ENCODE measurements at regions not wholly inside any gene's neighbourhood (a gene's known extent, or its start where the extent isn't known, plus 50 kb on each side); places are given as distances from the start of the nearest gene placed in this dataset.

- no peaks in the 10 kb centered on the region for H3K9me3 ChIP-seq (ENCODE audit: control insufficient read depth, low read length)
- no peaks in the 10 kb centered on the region for H3K36me3 ChIP-seq (ENCODE audit: control insufficient read depth, insufficient read depth, low read length)
- H3K4me3 ChIP-seq (ENCODE audit: low read length), result no peak overlapping the region
- no peaks in the 10 kb centered on the region for H3K4me1 ChIP-seq (ENCODE audit: control insufficient read depth, insufficient read depth, low read length)
- H3K27me3 ChIP-seq (ENCODE audit: control insufficient read depth, insufficient read depth, low read length), result no peaks in the 10 kb centered on the region
- H3K9ac ChIP-seq (ENCODE audit: low read length), result no peak overlapping the region
Measured at GRCh38 chr10:108014902-108015177, 850.3 kb upstream of the SORCS1 start.

GRCh38 chr10:108014145-108014901, 849.8 kb upstream of the SORCS1 start:
- Histone ChIP-seq H3K36me3 (ENCODE audit: control insufficient read depth, insufficient read depth, low read length) (no peaks in the 10 kb centered on the region), H3K4me3 (ENCODE audit: low read length) (no peak overlapping the region), H3K27me3 (ENCODE audit: control insufficient read depth, insufficient read depth, low read length) (no peaks in the 10 kb centered on the region), H3K9ac (ENCODE audit: low read length) (no peak overlapping the region), H3K4me1 (ENCODE audit: control insufficient read depth, insufficient read depth, low read length) (no peaks in the 10 kb centered on the region), H3K9me3 (ENCODE audit: control insufficient read depth, low read length) (no peaks in the 10 kb centered on the region)

DNA sequence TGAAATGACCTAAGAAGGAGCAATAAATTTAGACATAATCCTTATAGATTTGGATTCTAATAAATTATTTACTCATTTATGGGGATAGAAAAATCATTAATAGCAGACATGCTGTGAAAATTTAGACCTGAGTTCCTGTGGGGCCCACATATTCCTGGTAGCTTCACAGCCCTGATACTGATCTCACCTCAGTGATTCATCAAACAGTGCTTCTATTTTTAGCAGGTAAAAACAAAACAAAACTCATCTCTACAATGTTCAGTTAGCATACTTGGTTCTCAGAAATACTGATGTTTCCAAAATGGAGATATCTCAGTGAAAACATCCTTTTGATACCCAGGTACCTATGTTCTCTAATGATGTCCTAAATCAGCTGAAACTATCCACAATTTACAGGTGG, 841.1 kb upstream of the SORCS1 start:
- Histone ChIP-seq H3K4me3 (ENCODE audit: low read length) (no peak overlapping the region), H3K27me3 (ENCODE audit: control insufficient read depth, insufficient read depth, low read length) (no peaks in the 10 kb centered on the region), H3K4me1 (ENCODE audit: control insufficient read depth, insufficient read depth, low read length) (no peaks in the 10 kb centered on the region), H3K9me3 (ENCODE audit: control insufficient read depth, low read length) (no peaks in the 10 kb centered on the region), H3K9ac (ENCODE audit: low read length) (no peak overlapping the region), H3K36me3 (ENCODE audit: control insufficient read depth, insufficient read depth, low read length) (no peaks in the 10 kb centered on the region)

DNA sequence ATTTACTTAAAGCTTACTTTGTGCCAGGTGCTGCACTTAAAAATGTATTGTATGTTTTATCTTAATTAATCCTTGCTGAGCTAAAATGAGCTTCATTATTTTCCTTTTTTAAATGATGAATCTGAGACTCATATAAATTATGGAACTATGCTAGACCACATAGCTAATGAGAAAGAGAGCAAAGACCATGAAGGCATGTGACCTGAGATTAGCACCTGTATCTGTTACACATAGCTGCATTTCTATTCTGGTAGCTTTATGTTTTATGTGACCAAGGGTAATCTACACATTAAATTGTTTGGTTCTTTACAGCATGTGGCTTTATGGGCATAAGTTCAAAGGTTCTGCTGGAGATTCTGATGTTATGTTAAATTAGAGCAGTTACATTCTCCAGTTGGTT, 839.1 kb upstream of the SORCS1 start:
- Histone ChIP-seq H3K4me3 (ENCODE audit: low read length) (no peak overlapping the region), H3K9ac (ENCODE audit: low read length) (no peak overlapping the region), H3K9me3 (ENCODE audit: control insufficient read depth, low read length) (no peaks in the 10 kb centered on the region), H3K4me1 (ENCODE audit: control insufficient read depth, insufficient read depth, low read length) (no peaks in the 10 kb centered on the region), H3K27me3 (ENCODE audit: control insufficient read depth, insufficient read depth, low read length) (no peaks in the 10 kb centered on the region), H3K36me3 (ENCODE audit: control insufficient read depth, insufficient read depth, low read length) (no peaks in the 10 kb centered on the region)

DNA sequence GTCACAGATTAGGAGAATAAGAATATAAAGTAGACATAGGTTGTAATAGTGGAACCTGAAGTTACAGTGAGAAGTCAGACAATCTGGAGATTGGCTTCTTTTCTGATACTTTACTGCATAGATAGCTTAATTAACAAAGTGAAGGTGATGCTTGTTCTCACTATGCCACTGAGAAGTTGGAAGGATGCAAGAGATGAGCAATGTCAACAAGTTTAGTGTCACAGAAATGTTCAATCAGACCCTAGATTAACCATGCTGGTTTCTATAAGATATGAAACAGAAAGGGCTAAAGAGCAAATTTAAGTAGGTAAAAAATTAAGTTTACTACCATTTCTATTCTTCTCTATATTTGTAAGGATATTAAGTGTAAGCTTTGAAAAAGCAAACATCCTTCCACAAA, 838.6 kb upstream of the SORCS1 start:
- H3K36me3 ChIP-seq (ENCODE audit: control insufficient read depth, insufficient read depth, low read length), result no peaks in the 10 kb centered on the region
- no peak overlapping the region for H3K9ac ChIP-seq (ENCODE audit: low read length)
- H3K4me3 ChIP-seq (ENCODE audit: low read length), result no peak overlapping the region
- H3K27me3 ChIP-seq (ENCODE audit: control insufficient read depth, insufficient read depth, low read length), result no peaks in the 10 kb centered on the region
- no peaks in the 10 kb centered on the region for H3K9me3 ChIP-seq (ENCODE audit: control insufficient read depth, low read length)
- no peaks in the 10 kb centered on the region for H3K4me1 ChIP-seq (ENCODE audit: control insufficient read depth, insufficient read depth, low read length)

DNA sequence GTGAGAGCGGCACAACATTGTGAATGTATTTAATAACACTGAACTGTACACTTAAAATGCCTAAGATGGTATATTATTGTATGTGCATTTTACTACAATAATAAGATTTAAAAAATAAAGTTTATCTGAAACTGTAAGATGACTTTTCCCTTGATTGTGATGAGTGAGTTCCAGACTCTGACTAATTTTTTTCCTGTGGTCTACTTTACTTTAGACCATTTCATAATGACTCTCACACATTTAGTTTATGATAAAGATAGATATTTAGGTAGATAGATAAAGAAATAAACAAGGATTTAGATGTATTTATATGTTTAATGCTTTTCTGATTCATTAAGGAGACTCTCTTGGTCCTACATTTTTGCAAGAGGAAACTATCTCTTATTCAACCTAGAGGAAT, 835.9 kb upstream of the SORCS1 start:
- Histone ChIP-seq H3K9me3 (ENCODE audit: control insufficient read depth, low read length) (no peaks in the 10 kb centered on the region), H3K4me3 (ENCODE audit: low read length) (no peak overlapping the region), H3K9ac (ENCODE audit: low read length) (no peak overlapping the region), H3K27me3 (ENCODE audit: control insufficient read depth, insufficient read depth, low read length) (no peaks in the 10 kb centered on the region), H3K36me3 (ENCODE audit: control insufficient read depth, insufficient read depth, low read length) (no peaks in the 10 kb centered on the region), H3K4me1 (ENCODE audit: control insufficient read depth, insufficient read depth, low read length) (no peaks in the 10 kb centered on the region)

GRCh38 chr10:107994621-107995270, 830.2 kb upstream of the SORCS1 start:
- no peaks in the 10 kb centered on the region for H3K9me3 ChIP-seq (ENCODE audit: control insufficient read depth, low read length)
- H3K4me1 ChIP-seq (ENCODE audit: control insufficient read depth, insufficient read depth, low read length), result no peaks in the 10 kb centered on the region
- no peak overlapping the region for H3K4me3 ChIP-seq (ENCODE audit: low read length)
- H3K27me3 ChIP-seq (ENCODE audit: control insufficient read depth, insufficient read depth, low read length), result no peaks in the 10 kb centered on the region
- H3K36me3 ChIP-seq (ENCODE audit: control insufficient read depth, insufficient read depth, low read length), result no peaks in the 10 kb centered on the region
- H3K9ac ChIP-seq (ENCODE audit: low read length), result no peak overlapping the region

DNA sequence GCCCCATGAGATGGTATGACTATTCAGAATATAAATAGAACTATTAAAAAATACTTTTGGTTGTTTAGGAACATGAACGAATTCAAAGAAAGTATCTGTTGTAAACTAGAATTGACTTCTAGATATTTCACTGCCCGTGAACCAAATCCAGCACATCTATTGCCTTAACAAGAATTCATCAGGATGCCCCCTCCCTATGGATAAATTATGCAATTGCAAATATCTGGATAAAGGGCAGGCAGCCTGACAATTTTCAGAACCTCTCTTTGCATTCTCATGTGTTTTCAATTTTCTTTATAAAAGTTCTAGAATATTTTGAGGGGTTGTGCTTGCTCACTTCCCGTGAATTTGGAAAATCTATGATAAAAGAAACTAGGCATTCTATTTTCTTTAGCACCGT, 822.1 kb upstream of the SORCS1 start:
- Histone ChIP-seq H3K9ac (ENCODE audit: low read length) (no peak overlapping the region), H3K4me3 (ENCODE audit: low read length) (no peak overlapping the region), H3K9me3 (ENCODE audit: control insufficient read depth, low read length) (no peaks in the 10 kb centered on the region), H3K27me3 (ENCODE audit: control insufficient read depth, insufficient read depth, low read length) (no peaks in the 10 kb centered on the region), H3K36me3 (ENCODE audit: control insufficient read depth, insufficient read depth, low read length) (no peaks in the 10 kb centered on the region), H3K4me1 (ENCODE audit: control insufficient read depth, insufficient read depth, low read length) (no peaks in the 10 kb centered on the region)

GRCh38 chr10:107984581-107984980, 820.1 kb upstream of the SORCS1 start:
- H3K9ac ChIP-seq (ENCODE audit: low read length), result no peak overlapping the region
- H3K36me3 ChIP-seq (ENCODE audit: control insufficient read depth, insufficient read depth, low read length), result no peaks in the 10 kb centered on the region
- H3K4me3 ChIP-seq (ENCODE audit: low read length), result no peak overlapping the region
- H3K27me3 ChIP-seq (ENCODE audit: control insufficient read depth, insufficient read depth, low read length), result no peaks in the 10 kb centered on the region
- no peaks in the 10 kb centered on the region for H3K4me1 ChIP-seq (ENCODE audit: control insufficient read depth, insufficient read depth, low read length)
- no peaks in the 10 kb centered on the region for H3K9me3 ChIP-seq (ENCODE audit: control insufficient read depth, low read length)

DNA sequence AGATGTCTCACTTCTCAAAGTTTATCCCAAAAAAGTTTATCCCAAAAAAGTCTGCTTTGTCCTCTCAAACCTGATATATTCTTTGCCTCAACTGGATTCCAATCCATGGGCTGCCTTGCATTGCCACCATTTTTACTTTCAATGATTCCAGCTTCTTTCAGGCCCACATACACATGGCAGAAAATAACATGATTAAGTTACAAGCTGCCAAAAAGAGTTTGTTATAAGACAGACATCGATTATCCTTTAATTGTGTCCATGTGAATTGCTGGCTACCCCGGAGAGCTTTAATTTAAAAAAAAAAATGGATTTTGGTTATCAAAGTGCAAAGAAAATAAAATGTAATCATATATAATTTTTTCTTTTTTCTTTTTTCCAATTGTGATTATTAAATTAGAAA, 819.6 kb upstream of the SORCS1 start:
- Histone ChIP-seq H3K27me3 (ENCODE audit: control insufficient read depth, insufficient read depth, low read length) (no peaks in the 10 kb centered on the region), H3K36me3 (ENCODE audit: control insufficient read depth, insufficient read depth, low read length) (no peaks in the 10 kb centered on the region), H3K9me3 (ENCODE audit: control insufficient read depth, low read length) (no peaks in the 10 kb centered on the region), H3K4me3 (ENCODE audit: low read length) (no peak overlapping the region), H3K9ac (ENCODE audit: low read length) (no peak overlapping the region), H3K4me1 (ENCODE audit: control insufficient read depth, insufficient read depth, low read length) (no peaks in the 10 kb centered on the region)

GRCh38 chr10:107978455-107978854, 813.9 kb upstream of the SORCS1 start:
- no peak overlapping the region for H3K4me3 ChIP-seq (ENCODE audit: low read length)
- no peaks in the 10 kb centered on the region for H3K9me3 ChIP-seq (ENCODE audit: control insufficient read depth, low read length)
- no peaks in the 10 kb centered on the region for H3K27me3 ChIP-seq (ENCODE audit: control insufficient read depth, insufficient read depth, low read length)
- no peaks in the 10 kb centered on the region for H3K4me1 ChIP-seq (ENCODE audit: control insufficient read depth, insufficient read depth, low read length)
- no peaks in the 10 kb centered on the region for H3K36me3 ChIP-seq (ENCODE audit: control insufficient read depth, insufficient read depth, low read length)
- H3K9ac ChIP-seq (ENCODE audit: low read length), result no peak overlapping the region

DNA sequence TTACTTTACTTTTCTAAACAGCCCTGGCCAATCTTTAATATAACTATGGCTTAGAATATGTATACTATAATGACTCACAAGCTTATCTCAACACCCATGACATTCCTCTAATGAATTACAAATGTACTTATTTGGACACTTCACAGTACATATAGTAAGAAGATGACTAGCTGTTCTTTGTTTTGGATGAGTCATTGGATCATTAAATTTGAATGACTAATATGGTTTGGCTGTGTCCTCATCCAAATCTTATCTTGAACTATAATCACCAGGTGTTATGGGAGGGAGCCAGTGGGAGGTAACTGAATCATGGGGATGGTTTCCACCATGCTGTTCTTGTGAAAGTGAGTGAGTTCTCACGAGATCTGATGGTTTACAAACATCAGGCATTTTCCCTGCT, 807.5 kb upstream of the SORCS1 start:
- H3K9ac ChIP-seq (ENCODE audit: low read length), result no peak overlapping the region
- no peak overlapping the region for H3K4me3 ChIP-seq (ENCODE audit: low read length)
- H3K4me1 ChIP-seq (ENCODE audit: control insufficient read depth, insufficient read depth, low read length), result no peaks in the 10 kb centered on the region
- no peaks in the 10 kb centered on the region for H3K36me3 ChIP-seq (ENCODE audit: control insufficient read depth, insufficient read depth, low read length)
- H3K9me3 ChIP-seq (ENCODE audit: control insufficient read depth, low read length), result no peaks in the 10 kb centered on the region
- H3K27me3 ChIP-seq (ENCODE audit: control insufficient read depth, insufficient read depth, low read length), result no peaks in the 10 kb centered on the region

- H3K4me3 ChIP-seq (ENCODE audit: low read length), result no peak overlapping the region
- no peak overlapping the region for H3K9ac ChIP-seq (ENCODE audit: low read length)
- H3K36me3 ChIP-seq (ENCODE audit: control insufficient read depth, insufficient read depth, low read length), result no peaks in the 10 kb centered on the region
- no peaks in the 10 kb centered on the region for H3K9me3 ChIP-seq (ENCODE audit: control insufficient read depth, low read length)
- no peaks in the 10 kb centered on the region for H3K27me3 ChIP-seq (ENCODE audit: control insufficient read depth, insufficient read depth, low read length)
- no peaks in the 10 kb centered on the region for H3K4me1 ChIP-seq (ENCODE audit: control insufficient read depth, insufficient read depth, low read length)
Measured at GRCh38 chr10:107971411-107971810, 806.9 kb upstream of the SORCS1 start.

All from mucosa of stomach (tissue), 1 donor.